ENCODE measurements at regions not wholly inside any gene's neighbourhood (a gene's known extent, or its start where the extent isn't known, plus 50 kb on each side); places are given as distances from the start of the nearest gene placed in this dataset.

DNA sequence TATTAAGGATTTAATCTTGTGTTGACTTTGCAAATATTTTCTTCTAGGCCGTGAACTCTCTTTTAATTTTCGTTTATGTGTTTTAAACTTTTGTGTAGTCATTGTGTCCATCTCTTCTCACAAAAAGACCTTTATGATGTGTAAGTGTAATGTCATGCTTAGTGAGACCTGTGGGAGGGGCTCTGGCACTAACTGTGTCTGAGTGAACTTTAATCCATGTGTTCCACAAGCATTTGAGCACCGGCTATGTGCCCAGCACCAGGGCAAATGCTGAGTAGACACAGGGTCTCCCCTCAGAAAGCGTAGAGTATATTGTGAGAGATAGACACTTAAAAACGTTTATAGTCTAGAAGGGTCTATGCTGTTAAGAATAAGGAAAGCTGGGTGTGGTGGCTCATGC, 272.6 kb upstream of the TUT7 start:
- TF ChIP-seq GATA2 (IDR thresholded peaks at IDR 0.05; ENCODE audit: low read depth, low read length) (no peak), GATA3 (IDR thresholded peaks at IDR 0.05; ENCODE audit: low read depth, low read length) (no peak)
